ENCODE measurements at regions not wholly inside any gene's neighbourhood (a gene's known extent, or its start where the extent isn't known, plus 50 kb on each side); places are given as distances from the start of the nearest gene placed in this dataset.

DNA sequence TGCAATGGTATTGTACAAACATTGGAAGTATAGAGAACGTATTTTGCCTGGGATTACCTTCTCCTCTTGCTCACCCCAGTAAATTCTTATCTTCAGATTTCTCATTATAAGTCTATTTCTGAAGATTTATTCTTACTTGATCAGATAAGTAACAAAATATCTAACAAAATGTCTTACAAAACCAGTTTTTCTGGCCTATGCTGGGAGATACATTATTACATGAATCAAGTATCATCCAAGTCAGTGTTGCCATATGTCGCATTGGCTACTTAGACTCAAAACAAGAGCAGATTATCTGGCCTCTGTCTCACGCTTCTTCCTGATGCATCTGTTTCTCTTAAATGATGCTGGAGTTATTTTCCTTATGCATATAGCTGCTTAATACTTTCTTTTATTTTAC is 408.5 kb downstream of the CCER1 start:
- TF ChIP-seq, protein P1, sequence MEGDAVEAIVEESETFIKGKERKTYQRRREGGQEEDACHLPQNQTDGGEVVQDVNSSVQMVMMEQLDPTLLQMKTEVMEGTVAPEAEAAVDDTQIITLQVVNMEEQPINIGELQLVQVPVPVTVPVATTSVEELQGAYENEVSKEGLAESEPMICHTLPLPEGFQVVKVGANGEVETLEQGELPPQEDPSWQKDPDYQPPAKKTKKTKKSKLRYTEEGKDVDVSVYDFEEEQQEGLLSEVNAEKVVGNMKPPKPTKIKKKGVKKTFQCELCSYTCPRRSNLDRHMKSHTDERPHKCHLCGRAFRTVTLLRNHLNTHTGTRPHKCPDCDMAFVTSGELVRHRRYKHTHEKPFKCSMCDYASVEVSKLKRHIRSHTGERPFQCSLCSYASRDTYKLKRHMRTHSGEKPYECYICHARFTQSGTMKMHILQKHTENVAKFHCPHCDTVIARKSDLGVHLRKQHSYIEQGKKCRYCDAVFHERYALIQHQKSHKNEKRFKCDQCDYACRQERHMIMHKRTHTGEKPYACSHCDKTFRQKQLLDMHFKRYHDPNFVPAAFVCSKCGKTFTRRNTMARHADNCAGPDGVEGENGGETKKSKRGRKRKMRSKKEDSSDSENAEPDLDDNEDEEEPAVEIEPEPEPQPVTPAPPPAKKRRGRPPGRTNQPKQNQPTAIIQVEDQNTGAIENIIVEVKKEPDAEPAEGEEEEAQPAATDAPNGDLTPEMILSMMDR (IDR thresholded peaks at IDR 0.05) = no peak
- TF ChIP-seq POLR2A (IDR thresholded peaks at IDR 0.05) = no peak
